HAP-1 (cell line): ENCODE measurements at regions not wholly inside any gene's neighbourhood (a gene's known extent, or its start where the extent isn't known, plus 50 kb on each side); places are given as distances from the start of the nearest gene placed in this dataset.
"Not testable (repeated sequence)": the region's sequence is repeated elsewhere in the genome, so short reads cannot be mapped to it uniquely, and the experiment has no call there.

Source experiments
- DNase-seq, 2 experiments: peaks; one replicate each; pipeline ENCODE4 v3.0.0-alpha.2; 2016 to 2020; ENCODE audit warnings: low spot score in 2 of 2
- H3K27me3 ChIP-seq: fragments of 250-450 bp; sonication (Bioruptor Pico); 2 replicates; pipeline ENCODE4 v1.5.1; 2020; ENCODE audit warnings: low read depth, mild to moderate bottlenecking, moderate library complexity
- H3K36me3 ChIP-seq: fragments of 250-450 bp; sonication (Bioruptor Pico); replicated peaks from 2 replicates; pipeline ENCODE4 v1.5.1; 2020; ENCODE audit warnings: mild to moderate bottlenecking
- H3K4me1 ChIP-seq: fragments of 250-450 bp; sonication (Bioruptor Pico); 2 replicates; pipeline ENCODE4 v1.5.1; 2020; ENCODE audit warnings: mild to moderate bottlenecking
- H3K4me3 ChIP-seq: fragments of 250-450 bp; sonication (Bioruptor Pico); 2 replicates; pipeline ENCODE4 v1.5.1; 2020; ENCODE audit warnings: mild to moderate bottlenecking, moderate library complexity
- H3K9me3 ChIP-seq: fragments of 250-450 bp; sonication (Bioruptor Pico); 2 replicates; pipeline ENCODE4 v1.5.1; 2020; ENCODE audit warnings: mild to moderate bottlenecking, moderate library complexity
- in situ Hi-C: fragments of 300-500 bp; cut with MboI; formaldehyde crosslinking; loops from 3 replicates; pipeline ENCODE4 v1.14.3; 2020; ENCODE audit warnings: low sequenced_read_pairs, inconsistent platforms, mixed read lengths

DNA sequence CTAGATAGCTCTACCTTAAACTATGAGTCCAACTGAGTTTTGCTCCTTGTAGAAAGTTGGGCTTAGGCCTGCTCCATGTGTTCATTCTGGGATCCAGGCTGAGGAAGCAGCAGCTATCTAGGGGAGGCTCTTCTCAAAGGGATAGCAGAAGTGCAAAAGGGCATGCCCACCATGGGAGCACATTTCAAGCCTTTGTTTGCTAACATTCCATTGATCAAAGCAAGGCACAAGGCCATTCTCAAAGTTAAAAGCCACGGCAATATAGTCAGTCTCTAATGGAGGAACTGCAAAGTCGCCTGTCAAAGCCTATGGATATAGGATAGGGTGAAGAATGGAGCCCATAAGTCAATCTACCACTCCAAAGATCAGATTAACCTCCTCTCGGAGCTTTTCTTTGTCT lies 488.1 kb upstream of the ARX start:
- Histone ChIP-seq H3K27me3 (no peaks in the 10 kb centered on the region), H3K9me3 (no peaks in the 10 kb centered on the region), H3K4me3 (no peak overlapping the region), H3K36me3 (no peaks in the 10 kb centered on the region), H3K4me1 (0 out of 2 replicates have a peak, but pooled peaks cover 2% of the 10 kb centered on the region)
- no peak for DNase-seq
- in situ Hi-C loops, result no loop called here

DNA sequence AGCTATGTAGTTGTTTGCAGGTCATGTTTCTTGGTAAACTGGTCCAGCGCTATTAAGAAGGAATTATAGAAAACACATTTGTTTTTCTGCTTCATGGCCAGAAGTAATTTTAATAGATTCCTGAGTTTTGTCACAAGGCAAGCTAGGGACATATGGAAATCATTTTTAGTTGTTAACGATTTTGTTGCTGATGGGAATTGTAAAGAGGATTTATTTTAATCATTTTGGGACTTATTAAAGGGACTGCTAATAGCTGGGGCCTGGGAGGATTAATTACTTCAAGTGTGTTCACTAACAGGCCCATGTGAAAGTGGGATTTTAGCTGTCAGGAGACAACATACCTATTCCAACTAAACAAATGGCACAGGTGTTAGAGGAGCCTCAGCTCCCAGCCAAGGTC lies 492.0 kb upstream of the ARX start:
- 0 out of 2 replicates have a peak, but pooled peaks cover 2% of the 10 kb centered on the region for H3K4me1 ChIP-seq
- H3K4me3 ChIP-seq, result no peak overlapping the region
- H3K27me3 ChIP-seq, result no peaks in the 10 kb centered on the region
- in situ Hi-C loops, result no loop called here
- no peaks in the 10 kb centered on the region for H3K9me3 ChIP-seq
- no peak for DNase-seq
- no peaks in the 10 kb centered on the region for H3K36me3 ChIP-seq

DNA sequence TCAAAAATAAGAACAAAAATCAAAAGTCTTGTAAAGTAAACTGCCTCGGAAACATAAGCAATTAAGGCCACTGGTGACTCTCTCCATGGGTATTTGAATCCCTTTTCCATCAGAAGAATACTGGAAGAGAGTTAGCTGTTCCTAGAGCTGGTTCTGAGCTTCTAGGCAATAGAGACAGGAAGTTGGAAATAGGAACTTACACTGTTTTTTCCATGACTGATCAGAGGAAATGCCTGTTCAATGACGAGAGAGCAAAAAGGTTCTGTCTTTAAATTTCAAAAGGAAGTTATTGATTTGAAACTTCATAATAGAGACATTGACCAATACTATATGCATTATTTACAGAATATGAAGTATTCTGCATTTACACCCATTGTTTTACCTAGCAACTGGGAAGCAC lies 503.5 kb upstream of the ARX start:
- no peak for DNase-seq
- no peak overlapping the region for H3K4me3 ChIP-seq
- 0 out of 2 replicates have a peak, but pooled peaks cover 3% of the 10 kb centered on the region for H3K27me3 ChIP-seq
- in situ Hi-C loops, result no loop called here
- H3K36me3 ChIP-seq, result no peaks in the 10 kb centered on the region
- no peaks in the 10 kb centered on the region for H3K4me1 ChIP-seq
- no peaks in the 10 kb centered on the region for H3K9me3 ChIP-seq

DNA sequence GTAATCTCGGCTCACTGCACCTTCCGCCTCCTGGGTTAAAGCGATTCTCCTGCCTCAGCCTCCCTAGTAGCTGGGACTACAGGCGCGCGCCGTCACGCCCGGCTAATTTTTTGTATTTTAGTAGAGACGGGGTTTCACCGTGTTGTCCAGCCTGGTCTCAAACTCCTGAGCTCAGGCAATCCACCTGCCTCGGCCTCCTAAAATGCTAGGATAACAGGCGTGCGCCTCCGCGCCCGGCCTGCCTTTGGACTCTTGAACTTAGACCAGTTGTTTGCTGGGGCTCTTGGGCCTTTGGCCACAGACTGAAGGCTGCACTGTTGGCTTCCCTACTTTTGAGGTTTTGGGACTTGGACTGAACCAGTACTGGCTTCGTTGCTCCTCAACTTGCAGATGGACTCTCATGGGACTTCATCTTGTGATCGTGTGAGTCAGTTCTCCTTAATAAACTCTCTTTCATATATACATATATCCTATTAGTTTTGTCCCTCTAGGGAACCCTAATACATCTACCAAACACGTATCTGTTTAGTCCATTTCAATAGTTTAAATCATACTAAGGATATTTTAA lies 506.8 kb upstream of the ARX start:
- H3K4me1 ChIP-seq, H3K9me3 ChIP-seq, in situ Hi-C loops, H3K36me3 ChIP-seq, H3K4me3 ChIP-seq, H3K27me3 ChIP-seq, DNase-seq: not testable (repeated sequence)

- H3K4me3 ChIP-seq, result no peak overlapping the region
- H3K27me3 ChIP-seq, result 0 out of 2 replicates have a peak, but pooled peaks cover 3% of the 10 kb centered on the region
- peak; percentile 67 for DNase-seq
These were observed 508.1 kb upstream of the ARX start for GRCh38 chrX:25523574-25524540.

GRCh38 chrX:25527156-25527555 lies 511.4 kb upstream of the ARX start:
- peak in 1 of 2 experiments; percentile 58 for DNase-seq
- Histone ChIP-seq H3K27me3 (no peaks in the 10 kb centered on the region), H3K4me1 (peaks cover 3% of the 10 kb centered on the region), H3K36me3 (no peaks in the 10 kb centered on the region), H3K9me3 (no peaks in the 10 kb centered on the region), H3K4me3 (no peak overlapping the region)
- in situ Hi-C loops, result no loop called here

More at GRCh38 chrX:25523574-25524540, 508.1 kb upstream of the ARX start:
- Histone ChIP-seq H3K36me3 (no peaks in the 10 kb centered on the region), H3K4me1 (peaks cover 3% of the 10 kb centered on the region), H3K9me3 (no peaks in the 10 kb centered on the region)
- in situ Hi-C loops, result no loop called here

DNA sequence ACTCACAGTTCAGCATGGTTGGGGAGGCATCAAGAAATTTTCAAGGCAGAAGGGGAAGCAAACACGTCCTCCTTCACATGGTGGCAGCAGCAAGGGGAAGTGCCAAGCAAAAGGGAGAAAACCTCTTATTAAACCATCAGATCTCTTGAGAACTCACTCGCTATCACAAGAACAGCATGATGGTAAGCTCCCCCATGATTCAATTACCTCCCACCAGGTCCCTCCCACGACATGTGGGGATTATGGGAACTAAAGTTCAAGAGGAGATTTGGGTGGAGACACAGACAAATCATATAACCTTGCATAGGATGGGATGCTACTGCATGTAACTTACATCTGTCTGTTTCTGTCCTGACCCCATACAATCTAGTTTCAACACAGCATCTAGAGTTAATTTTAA lies 511.8 kb upstream of the ARX start:
- no peaks in the 10 kb centered on the region for H3K27me3 ChIP-seq
- no peak overlapping the region for H3K4me3 ChIP-seq
- H3K36me3 ChIP-seq, result no peaks in the 10 kb centered on the region
- no peaks in the 10 kb centered on the region for H3K9me3 ChIP-seq
- H3K4me1 ChIP-seq, result peaks cover 3% of the 10 kb centered on the region
- in situ Hi-C loops, result no loop called here
- DNase-seq, result no peak

DNA sequence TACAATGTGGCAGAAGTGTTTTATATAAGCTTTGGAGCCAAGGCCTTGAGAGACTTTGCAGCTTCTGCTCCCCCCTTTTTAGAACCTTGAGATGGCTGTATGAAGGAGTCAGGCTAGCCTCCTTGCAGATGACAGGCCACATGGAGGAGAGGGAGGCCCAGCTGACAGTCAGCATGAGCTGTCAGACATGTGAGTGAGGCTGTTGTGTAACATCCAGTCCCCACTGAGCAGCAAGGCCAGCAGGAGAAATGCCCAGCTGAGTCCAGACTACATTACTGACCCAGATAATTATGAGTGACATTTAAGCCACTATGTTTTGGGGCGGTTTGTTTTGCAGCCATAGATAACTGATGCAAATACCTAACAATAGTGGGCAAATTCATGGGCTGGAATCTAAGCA lies 515.3 kb upstream of the ARX start:
- DNase-seq, result no peak
- no peak overlapping the region for H3K4me3 ChIP-seq
- no peaks in the 10 kb centered on the region for H3K27me3 ChIP-seq
- no peaks in the 10 kb centered on the region for H3K9me3 ChIP-seq
- H3K4me1 ChIP-seq, result peaks cover 3% of the 10 kb centered on the region
- H3K36me3 ChIP-seq, result no peaks in the 10 kb centered on the region
- in situ Hi-C loops, result no loop called here

DNA sequence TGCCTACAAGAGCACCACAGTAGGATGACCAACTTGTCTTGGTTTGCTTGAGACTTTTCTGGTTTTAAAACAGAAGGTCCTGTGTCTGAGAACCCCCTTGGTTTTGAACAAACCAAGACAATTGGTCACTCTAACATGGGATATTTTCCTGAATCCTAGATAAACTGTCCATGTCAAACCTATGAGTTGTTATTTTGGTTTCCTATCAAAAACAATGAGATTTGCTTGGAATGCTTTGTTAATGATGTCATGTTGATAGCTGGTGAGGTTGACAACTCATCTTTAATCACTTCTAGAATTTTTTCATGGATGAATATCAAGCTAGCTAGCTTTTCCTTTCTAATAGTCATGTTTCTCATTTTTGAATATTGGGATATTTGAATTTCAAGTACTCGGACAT lies 518.3 kb upstream of the ARX start:
- H3K27me3 ChIP-seq, result 0 out of 2 replicates have a peak, but pooled peaks cover 2% of the 10 kb centered on the region
- in situ Hi-C loops, result no loop called here
- H3K4me3 ChIP-seq, result no peak overlapping the region
- no peak for DNase-seq
- H3K9me3 ChIP-seq, result no peaks in the 10 kb centered on the region
- H3K4me1 ChIP-seq, result no peaks in the 10 kb centered on the region
- H3K36me3 ChIP-seq, result no peaks in the 10 kb centered on the region

GRCh38 chrX:25536307-25536970 lies 520.7 kb upstream of the ARX start:
- Histone ChIP-seq H3K36me3 (no peaks in the 10 kb centered on the region), H3K9me3 (no peaks in the 10 kb centered on the region), H3K4me3 (no peak overlapping the region), H3K27me3 (0 out of 2 replicates have a peak, but pooled peaks cover 2% of the 10 kb centered on the region), H3K4me1 (no peaks in the 10 kb centered on the region)
- in situ Hi-C loops, result no loop called here
- DNase-seq, result no peak

- Histone ChIP-seq H3K9me3 (no peaks in the 10 kb centered on the region), H3K4me3 (no peak overlapping the region), H3K4me1 (no peaks in the 10 kb centered on the region), H3K36me3 (no peaks in the 10 kb centered on the region), H3K27me3 (0 out of 2 replicates have a peak, but pooled peaks cover 2% of the 10 kb centered on the region)
- DNase-seq, result no peak
- in situ Hi-C loops, result no loop called here
These were observed 521.9 kb upstream of the ARX start for GRCh38 chrX:25537699-25538098.

- Histone ChIP-seq H3K36me3 (no peaks in the 10 kb centered on the region), H3K27me3 (0 out of 2 replicates have a peak, but pooled peaks cover 2% of the 10 kb centered on the region), H3K4me3 (no peak overlapping the region), H3K9me3 (no peaks in the 10 kb centered on the region), H3K4me1 (no peaks in the 10 kb centered on the region)
- no peak for DNase-seq
- in situ Hi-C loops, result no loop called here
These were observed 528.9 kb upstream of the ARX start for GRCh38 chrX:25544641-25545040.

DNA sequence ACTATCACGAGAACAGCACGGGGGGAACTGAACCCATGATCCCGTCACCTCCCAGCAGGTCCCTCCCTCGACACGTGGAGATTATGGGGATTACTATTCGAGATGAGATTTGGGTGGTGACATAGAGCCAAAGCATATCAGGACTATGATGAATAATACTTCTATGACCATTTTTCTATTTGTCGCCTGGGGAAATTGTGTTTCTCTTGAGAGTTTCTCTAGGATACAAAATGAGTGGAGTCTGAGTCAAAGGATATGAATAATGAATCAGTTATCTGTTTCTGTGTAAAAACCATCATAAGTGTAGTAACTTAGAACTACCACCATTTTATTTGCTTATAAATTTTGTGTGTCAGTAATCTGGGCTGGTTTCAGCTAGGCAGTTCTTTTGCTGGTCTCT lies 533.0 kb upstream of the ARX start:
- no peak for DNase-seq
- no peaks in the 10 kb centered on the region for H3K9me3 ChIP-seq
- H3K4me1 ChIP-seq, result no peaks in the 10 kb centered on the region
- no peaks in the 10 kb centered on the region for H3K36me3 ChIP-seq
- in situ Hi-C loops, result no loop called here
- no peak overlapping the region for H3K4me3 ChIP-seq
- 0 out of 2 replicates have a peak, but pooled peaks cover under 1% of the 10 kb centered on the region for H3K27me3 ChIP-seq

- Histone ChIP-seq H3K4me1 (no peaks in the 10 kb centered on the region), H3K27me3 (no peaks in the 10 kb centered on the region), H3K36me3 (no peaks in the 10 kb centered on the region), H3K4me3 (no peak overlapping the region), H3K9me3 (no peaks in the 10 kb centered on the region)
- in situ Hi-C loops, result no loop called here
- DNase-seq, result no peak
These were observed 539.8 kb upstream of the ARX start for GRCh38 chrX:25555521-25555920.
